GM19468 (cell line): ENCODE measurements at regions not wholly inside any gene's neighbourhood (a gene's known extent, or its start where the extent isn't known, plus 50 kb on each side); places are given as distances from the start of the nearest gene placed in this dataset.
"Not testable (repeated sequence)": the region's sequence is repeated elsewhere in the genome, so short reads cannot be mapped to it uniquely, and the experiment has no call there.

Source experiments
- ATAC-seq: cut with Tn5 transposase; IDR thresholded peaks from one replicate; pipeline ENCODE4 v1.9.1; 2021; ENCODE audit warnings: mild to moderate bottlenecking, moderate library complexity, moderate number of reproducible peaks; ENCODE audit not compliant: unreplicated experiment; ENCODE audit errors: extremely low read depth

DNA sequence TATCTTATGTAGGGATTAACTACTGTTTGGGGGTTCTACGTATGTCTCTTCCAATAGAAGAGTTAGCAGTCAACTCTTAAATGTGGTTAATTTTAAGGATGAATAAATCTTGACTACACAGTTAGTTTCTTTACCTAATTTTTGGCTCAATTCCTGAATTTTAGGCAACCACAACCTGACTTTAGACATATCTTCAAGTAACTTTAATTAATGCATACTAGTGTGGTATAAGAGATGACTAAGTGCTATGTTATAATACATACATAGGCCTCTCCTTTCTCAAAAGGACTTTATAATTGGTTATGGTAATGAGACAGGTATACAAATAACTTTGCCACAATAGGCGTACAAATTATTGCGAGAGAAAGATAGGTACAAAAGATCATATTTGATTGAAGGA, 312.0 kb downstream of the IRS1 start:
- ATAC-seq, result no peak

DNA sequence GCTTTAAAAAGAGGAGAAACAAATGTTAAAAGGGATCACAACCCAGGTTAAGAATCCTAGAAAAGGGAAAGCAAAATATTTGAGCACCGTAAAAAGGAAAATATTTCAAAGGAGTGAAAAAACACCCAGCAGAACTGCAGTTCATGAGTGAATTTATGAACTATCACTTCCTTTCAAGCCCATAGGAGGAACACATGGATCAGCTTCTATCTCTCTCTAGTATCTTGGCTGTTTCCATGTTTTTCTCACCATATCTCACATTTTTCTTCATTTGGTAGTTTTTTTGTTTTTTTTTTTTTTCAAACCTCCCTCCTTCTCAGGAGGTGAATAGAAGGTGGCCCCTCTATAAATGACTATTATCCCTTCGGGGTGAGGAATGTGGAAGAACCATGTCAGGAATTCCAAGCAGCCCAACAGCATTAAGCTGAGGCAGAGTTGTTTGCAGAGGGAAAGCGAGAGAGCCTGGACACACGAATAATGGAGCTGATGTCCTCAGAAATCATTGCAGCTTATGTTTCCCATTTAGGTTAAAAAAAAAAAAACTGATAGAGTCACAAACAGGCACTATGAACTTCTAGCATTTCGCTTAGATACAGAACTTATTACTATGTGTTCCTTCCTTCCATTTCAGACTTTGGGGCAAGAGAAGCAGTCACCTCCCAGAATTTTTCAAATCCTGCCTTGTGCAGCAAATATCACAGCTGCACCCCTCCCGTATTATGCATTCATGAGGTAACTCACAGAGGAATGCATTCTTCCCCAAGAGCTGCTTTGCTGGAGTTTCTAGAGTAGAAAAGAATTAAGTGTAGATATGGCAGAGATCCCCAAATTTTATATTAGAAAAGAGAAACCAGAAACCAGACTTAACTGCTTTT, 315.6 kb downstream of the IRS1 start:
- ATAC-seq, result no peak

DNA sequence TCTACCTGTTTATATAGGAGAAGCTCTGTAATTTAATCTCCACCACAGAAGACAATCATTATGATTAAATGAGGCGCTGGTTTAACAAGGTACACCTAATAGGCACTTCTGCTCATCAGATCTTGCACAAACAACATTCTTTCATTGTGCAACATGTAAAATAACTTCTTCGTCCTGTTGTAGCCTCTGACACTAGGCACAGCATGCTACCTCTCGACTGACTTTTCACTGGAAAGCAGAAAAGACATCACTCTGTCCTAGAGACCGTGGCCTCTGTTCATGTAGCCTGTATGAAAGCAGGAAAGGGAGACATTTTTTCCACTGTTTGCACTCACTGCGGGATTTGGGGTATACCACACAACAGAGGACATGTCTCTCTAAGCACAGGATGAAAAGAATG, 316.5 kb downstream of the IRS1 start:
- ATAC-seq, result no peak

DNA sequence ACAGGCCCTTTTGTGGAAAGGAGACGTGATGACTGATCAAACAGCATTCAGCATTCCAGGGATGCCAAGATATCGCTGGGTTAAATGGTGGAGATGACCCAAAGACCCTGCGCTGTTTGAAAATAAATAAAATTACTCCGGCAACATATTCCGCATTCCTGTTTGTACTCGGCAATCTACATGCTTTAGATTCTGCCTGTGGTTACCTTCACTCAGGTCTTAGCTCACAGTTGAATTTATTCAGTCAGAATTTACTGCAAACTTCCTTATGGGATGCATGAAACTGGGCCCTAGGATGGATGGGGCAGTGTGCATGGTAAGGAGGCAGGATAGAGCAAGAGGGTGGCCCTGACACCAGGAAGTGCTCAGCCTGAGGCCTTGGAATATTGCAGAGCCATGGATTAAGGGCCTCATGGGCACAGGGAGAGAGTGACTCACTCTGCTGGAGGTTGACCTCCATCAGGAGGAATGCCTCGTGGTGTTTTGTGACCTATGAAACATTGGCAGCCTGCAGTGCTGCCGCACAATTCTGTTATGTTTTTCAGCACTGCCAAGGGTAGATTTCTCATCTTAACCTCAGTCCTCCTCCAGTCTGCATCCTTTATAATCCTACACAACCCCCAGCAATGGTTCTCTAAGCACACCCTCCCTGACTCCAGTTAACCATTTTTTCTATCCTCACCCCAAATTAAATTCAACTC, 321.4 kb downstream of the IRS1 start:
- ATAC-seq, result no peak

- no peak for ATAC-seq
These were observed 322.2 kb downstream of the IRS1 start for GRCh38 chr2:226477221-226478108.

DNA sequence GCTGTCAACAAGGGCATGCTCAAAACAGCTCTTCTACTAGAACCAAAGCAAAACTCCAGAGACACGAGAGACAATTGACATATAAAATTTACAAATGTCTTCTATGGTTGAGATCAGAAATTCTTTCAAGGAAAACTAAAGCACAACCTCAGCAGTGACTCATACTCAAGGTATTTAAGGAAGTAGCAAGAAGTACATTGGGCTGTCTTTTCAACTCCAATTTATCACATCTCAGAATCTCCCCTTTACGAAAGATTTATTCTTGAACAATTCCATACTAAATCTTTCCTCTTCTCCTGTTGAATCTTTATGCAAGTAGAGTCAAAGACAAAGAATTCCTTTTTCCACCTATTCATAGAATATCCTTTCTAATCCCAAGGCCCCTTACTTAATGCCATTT, 324.0 kb downstream of the IRS1 start:
- ATAC-seq, result no peak

DNA sequence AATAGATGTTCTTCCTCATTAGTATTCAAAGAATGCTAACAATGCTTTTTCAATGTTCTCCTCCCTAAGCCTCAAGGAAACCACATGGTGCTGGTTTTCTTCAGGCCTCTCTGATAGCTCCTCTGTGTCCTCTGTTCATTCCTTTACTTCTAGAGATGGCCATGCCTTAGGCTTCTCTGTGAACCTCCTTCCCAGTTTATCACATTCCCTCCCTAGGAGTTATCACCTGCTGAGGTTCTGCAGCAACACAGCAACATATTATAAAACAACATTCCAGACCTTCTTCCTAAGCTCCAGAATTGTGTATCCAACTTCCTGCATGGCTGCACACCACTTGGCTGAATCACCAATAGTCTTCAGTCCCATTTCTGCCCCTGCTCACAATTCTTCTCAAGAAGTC, 325.5 kb downstream of the IRS1 start:
- no peak for ATAC-seq

GRCh38 chr2:226471987-226472470, 327.6 kb downstream of the IRS1 start:
- no peak for ATAC-seq

GRCh38 chr2:226467633-226468032, 332.0 kb downstream of the IRS1 start:
- ATAC-seq, result no peak

DNA sequence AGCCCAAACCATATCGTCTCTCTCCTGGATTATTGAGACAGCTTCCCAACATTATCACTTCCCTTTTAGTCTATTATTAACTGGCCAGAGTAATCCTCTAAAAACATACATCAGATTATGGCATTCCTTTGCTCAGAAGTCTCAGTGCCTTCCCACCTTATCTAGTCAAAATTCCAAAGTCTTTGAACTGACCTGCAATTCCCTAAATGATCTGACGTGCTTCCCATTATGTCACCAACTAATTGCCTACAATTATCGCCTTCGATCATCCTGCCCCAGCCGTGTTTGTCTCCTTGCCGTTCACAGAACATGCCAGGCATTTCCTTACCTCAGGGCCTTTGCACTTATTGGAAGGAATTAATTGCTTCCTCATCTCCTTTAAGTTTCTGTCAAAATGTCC, 332.4 kb downstream of the IRS1 start:
- no peak for ATAC-seq

DNA sequence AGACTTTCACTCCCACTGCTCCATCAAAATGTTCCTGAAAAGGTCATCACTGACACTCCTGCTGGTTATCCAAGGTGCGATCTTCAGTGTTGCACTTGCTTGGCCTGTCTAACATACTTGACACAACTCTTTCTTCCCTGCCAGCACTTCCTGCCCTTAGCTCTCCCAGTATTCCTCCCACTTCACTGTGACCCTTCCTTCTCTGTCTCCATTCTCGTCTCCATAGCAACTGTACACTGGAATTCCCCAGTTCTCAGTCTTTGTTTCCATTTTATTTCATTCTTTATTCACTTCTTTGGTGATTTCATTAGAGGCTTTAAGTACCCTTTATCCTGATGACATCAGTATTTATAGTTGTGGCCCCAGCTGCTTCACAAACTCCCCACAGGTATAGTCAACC, 333.0 kb downstream of the IRS1 start:
- ATAC-seq, result no peak

- ATAC-seq, result no peak
These were observed 333.5 kb downstream of the IRS1 start for GRCh38 chr2:226466124-226466523.

DNA sequence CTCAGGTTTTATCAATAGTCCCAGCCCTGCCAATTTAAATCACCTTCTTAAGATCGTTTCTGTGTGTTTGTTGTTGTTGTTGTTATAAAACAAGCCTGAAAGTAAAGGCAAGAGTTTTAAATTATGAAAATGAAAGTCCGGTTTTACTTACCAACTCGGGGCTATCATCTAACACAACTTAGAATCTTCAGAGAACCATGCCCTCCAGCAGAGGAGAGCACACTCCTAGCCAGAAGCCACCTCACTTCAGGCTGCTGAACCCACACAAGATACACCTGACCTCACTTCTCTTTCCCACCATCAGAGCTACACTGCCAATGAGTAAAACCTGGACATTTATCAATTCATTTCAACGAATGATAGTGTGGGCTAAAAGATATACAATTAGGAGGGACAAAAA, 335.2 kb downstream of the IRS1 start:
- no peak for ATAC-seq

GRCh38 chr2:226463154-226463553, 336.5 kb downstream of the IRS1 start:
- ATAC-seq, result no peak

- no peak for ATAC-seq
These were observed 337.6 kb downstream of the IRS1 start for GRCh38 chr2:226461981-226462380.

DNA sequence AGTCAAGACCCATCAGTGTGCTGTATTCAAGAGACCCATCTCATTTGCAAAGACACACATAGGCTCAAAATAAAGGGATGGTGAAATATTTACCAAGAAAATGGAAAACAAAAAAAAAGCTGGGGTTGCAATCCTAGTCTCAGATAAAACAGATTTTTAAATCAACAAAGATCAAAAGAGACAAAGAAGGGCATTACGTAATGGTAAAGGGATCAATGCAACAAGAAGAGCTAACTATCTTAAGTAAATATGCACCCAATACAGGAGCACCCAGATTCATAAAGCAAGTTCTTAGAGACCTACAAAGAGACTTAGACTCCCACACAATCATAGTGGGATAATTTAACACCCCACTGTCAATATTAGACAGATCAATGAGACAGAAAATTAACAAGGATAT, 343.5 kb downstream of the IRS1 start:
- ATAC-seq, result not testable (repeated sequence)

GRCh38 chr2:226452768-226453167, 346.9 kb downstream of the IRS1 start:
- ATAC-seq, result no peak

DNA sequence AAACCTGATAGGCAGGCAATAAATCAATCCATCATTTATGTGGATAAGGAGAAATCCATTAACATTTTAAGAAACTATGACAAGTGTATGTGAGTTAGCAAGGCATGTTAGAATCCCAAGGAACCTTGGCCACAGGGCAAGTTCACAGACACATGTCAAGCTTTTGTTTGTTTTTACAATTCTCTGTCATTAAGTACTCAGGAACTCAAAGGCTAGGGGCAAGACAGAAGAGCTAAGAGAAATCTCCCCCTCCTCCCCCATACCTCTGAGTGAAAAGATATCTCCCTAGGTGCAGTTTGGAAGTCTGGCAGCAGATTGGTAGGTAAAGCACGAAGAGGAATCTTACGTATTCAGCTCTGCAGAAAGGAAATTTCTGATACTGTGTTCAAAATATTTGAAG, 348.1 kb downstream of the IRS1 start:
- no peak for ATAC-seq

DNA sequence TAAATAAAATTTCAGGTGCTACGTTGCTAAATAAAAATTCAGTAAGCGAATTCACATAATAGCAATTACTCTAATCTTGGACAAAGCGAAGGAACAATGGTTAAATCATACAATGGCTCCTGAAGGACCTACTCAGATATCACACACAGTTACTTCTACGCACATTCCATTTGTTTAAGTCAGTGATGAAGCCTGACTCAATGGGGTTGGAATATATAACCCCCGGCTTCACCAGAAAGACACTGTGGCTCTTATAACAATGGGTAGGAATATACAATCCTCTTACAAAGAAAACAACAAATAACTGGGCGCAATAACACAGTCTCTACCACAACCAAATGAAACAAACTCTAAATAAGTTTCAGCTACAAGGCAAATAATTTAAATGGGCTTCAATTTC, 349.5 kb downstream of the IRS1 start:
- ATAC-seq, result no peak
